C4-2B (cell line): ENCODE measurements at regions not wholly inside any gene's neighbourhood (a gene's known extent, or its start where the extent isn't known, plus 50 kb on each side); places are given as distances from the start of the nearest gene placed in this dataset.

ENCODE experiments used
- CTCF ChIP-seq: fragments of 450-650 bp; conservative IDR thresholded peaks from 2 replicates; pipeline ENCODE4 v1.5.1; 2017; ENCODE audit warnings: mild to moderate bottlenecking
- ZFX ChIP-seq: fragments of 450-650 bp; IDR thresholded peaks from 2 replicates; pipeline ENCODE4 v1.6.1; 2017

- no peak for TF ChIP-seq CTCF
- TF ChIP-seq ZFX = no peak
Measured at GRCh38 chr1:192104128-192104527, 54.1 kb upstream of the RGS18 start.
